OCI-LY7 (cell line): ENCODE measurements at regions not wholly inside any gene's neighbourhood (a gene's known extent, or its start where the extent isn't known, plus 50 kb on each side); places are given as distances from the start of the nearest gene placed in this dataset.
"Not testable (repeated sequence)": the region's sequence is repeated elsewhere in the genome, so short reads cannot be mapped to it uniquely, and the experiment has no call there.

ENCODE experiments used
- CTCF ChIP-seq: fragments of 200-600 bp; sonication (generic); conservative IDR thresholded peaks from 2 replicates; pipeline ENCODE4 v1.5.1; 2014; ENCODE audit warnings: mild to moderate bottlenecking, antibody characterized with exemption, low read length, moderate library complexity, mixed read lengths
- EZH2phosphoT487 ChIP-seq: fragments of 200-600 bp; sonication (generic); IDR thresholded peaks from 2 replicates; pipeline ENCODE4 v1.6.1; 2018; ENCODE audit warnings: low read depth, borderline replicate concordance, mild to moderate bottlenecking, mixed run types, antibody characterized with exemption, low read length, moderate library complexity, mixed read lengths

GRCh38 chr1:83440586-83440985 is 558.3 kb downstream of the TTLL7 start:
- not testable (repeated sequence) for TF ChIP-seq CTCF, EZH2phosphoT487
